NT2/D1 (cell line): ENCODE measurements at regions not wholly inside any gene's neighbourhood (a gene's known extent, or its start where the extent isn't known, plus 50 kb on each side); places are given as distances from the start of the nearest gene placed in this dataset.
"Not testable (repeated sequence)": the region's sequence is repeated elsewhere in the genome, so short reads cannot be mapped to it uniquely, and the experiment has no call there.

Experiments
- DNase-seq: peaks from one replicate; pipeline ENCODE4 v3.0.0-alpha.2; 2011; ENCODE audit warnings: low read depth, low spot score
- H3K27me3 ChIP-seq: 2 replicates; pipeline ENCODE4 v1.6.0; 2011; ENCODE audit warnings: mild to moderate bottlenecking; ENCODE audit not compliant: insufficient read length, insufficient read depth
- H3K36me3 ChIP-seq: 2 replicates; pipeline ENCODE4 v1.6.1; 2011; ENCODE audit warnings: mild to moderate bottlenecking, low read length, mixed read lengths; ENCODE audit not compliant: insufficient read depth, insufficient read length
- H3K4me1 ChIP-seq: 2 replicates; pipeline ENCODE4 v1.5.1; 2011; ENCODE audit not compliant: insufficient read depth, insufficient read length
- H3K4me3 ChIP-seq: 2 replicates; pipeline ENCODE4 v1.5.1; 2011; ENCODE audit warnings: low read depth; ENCODE audit not compliant: insufficient read length
- H3K9ac ChIP-seq: 2 replicates; pipeline ENCODE4 v1.6.0; 2011; ENCODE audit warnings: low read depth; ENCODE audit not compliant: insufficient read length
- H3K9me3 ChIP-seq: 2 replicates; pipeline ENCODE4 v1.5.1; 2011; ENCODE audit warnings: mild to moderate bottlenecking, low read length; ENCODE audit not compliant: insufficient read depth
- SUZ12 ChIP-seq: IDR thresholded peaks from 2 replicates; pipeline ENCODE4 v1.6.1; 2011; ENCODE audit not compliant: insufficient read length, insufficient read depth; ENCODE audit errors: extremely low read depth
- YY1 ChIP-seq: IDR thresholded peaks from 2 replicates; pipeline ENCODE4 v1.6.1; 2011; ENCODE audit not compliant: insufficient read length, insufficient read depth
- ZNF274 ChIP-seq: IDR thresholded peaks from 2 replicates; pipeline ENCODE4 v1.6.1; 2011; ENCODE audit warnings: mild to moderate bottlenecking, low read depth, low read length

DNA sequence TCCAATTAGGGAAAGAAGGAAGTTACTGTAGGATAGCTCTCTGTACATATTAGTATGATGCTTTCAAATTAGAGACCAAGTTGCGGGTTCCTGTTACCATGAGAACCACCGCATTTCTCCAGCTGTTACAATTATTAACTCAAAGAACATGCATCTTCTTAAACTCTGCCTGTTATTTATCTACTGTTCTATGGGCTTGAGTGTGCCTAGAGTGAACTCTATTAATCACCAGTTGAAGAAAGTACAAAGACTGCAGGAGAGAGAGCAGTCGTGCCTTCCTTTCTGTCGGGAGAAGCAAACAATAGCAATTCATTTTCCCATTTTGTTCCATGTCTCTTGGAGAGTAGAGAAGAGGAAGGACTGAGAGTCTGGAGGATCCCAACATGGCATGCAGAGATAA lies 1071.2 kb downstream of the TYW1 start:
- Histone ChIP-seq H3K4me3 (no peak overlapping the region), H3K9me3 (no peaks in the 10 kb centered on the region), H3K27me3 (no peaks in the 10 kb centered on the region), H3K4me1 (no peaks in the 10 kb centered on the region), H3K9ac (no peak overlapping the region), H3K36me3 (no peaks in the 10 kb centered on the region)
- TF ChIP-seq YY1 (no peak), SUZ12 (no peak), ZNF274 (no peak)
- no peak for DNase-seq

- TF ChIP-seq YY1 (no peak), SUZ12 (no peak), ZNF274 (no peak)
- Histone ChIP-seq H3K36me3 (no peaks in the 10 kb centered on the region), H3K4me1 (no peaks in the 10 kb centered on the region), H3K9me3 (no peaks in the 10 kb centered on the region), H3K27me3 (no peaks in the 10 kb centered on the region), H3K4me3 (no peak overlapping the region), H3K9ac (no peak overlapping the region)
- DNase-seq = no peak
These were observed 1074.4 kb downstream of the TYW1 start for GRCh38 chr7:68070992-68071391.

DNA sequence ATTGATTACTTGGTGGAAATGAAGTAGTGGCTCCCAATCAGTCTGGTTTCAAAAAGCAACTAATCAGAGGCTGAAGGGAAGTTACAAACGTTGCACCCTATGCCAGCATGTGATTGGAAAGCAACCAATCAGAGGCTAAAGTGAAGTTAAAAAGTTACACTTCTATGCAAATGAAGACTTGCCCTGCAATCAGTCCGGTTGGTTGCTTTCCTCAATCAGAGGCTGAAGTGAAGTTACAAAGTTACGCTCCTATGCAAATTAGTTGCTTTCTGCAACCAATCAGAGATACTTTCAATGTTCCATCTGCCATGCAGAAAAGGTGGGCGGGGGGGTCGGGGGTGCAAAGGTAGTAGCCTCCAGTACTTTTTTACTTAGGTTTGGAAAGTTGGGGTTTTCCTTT lies 1077.1 kb downstream of the TYW1 start:
- Histone ChIP-seq H3K9ac (no peak overlapping the region), H3K27me3 (no peaks in the 10 kb centered on the region), H3K9me3 (no peaks in the 10 kb centered on the region), H3K4me3 (no peak overlapping the region), H3K36me3 (no peaks in the 10 kb centered on the region), H3K4me1 (no peaks in the 10 kb centered on the region)
- TF ChIP-seq ZNF274 (no peak), SUZ12 (no peak), YY1 (no peak)
- DNase-seq = no peak

GRCh38 chr7:68074242-68074641 lies 1077.6 kb downstream of the TYW1 start:
- no peak overlapping the region for H3K9ac ChIP-seq
- H3K4me3 ChIP-seq = no peak overlapping the region
- H3K27me3 ChIP-seq = no peaks in the 10 kb centered on the region
- TF ChIP-seq ZNF274 = no peak
- H3K4me1 ChIP-seq = no peaks in the 10 kb centered on the region
- no peak for DNase-seq
- H3K9me3 ChIP-seq = no peaks in the 10 kb centered on the region
- no peaks in the 10 kb centered on the region for H3K36me3 ChIP-seq

DNA sequence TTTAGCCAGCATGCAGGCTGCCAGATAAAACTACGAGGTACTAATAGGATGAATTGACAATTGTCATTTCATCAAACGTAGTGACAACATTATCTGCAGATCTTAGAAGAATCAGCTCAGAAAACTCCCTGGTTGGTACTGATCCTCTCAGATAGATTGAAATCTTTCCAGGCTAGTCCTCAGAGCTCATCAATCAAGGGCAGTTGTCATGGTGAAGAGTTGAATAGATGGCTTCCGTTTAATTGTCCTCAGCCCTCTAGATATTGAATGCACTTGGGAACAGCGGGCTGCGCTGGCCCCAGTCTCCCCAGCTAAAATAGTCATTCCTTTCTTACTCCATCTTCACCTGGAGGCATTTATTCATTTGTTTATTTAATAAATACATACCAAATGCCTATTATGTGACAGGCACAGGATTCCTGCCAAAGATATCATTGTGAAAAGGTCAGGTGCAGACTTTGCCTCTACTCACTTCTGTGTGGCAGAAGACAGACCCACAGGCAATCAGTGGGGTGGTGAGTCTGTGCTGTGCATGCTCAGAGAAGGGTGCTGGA lies 1081.6 kb downstream of the TYW1 start:
- peaks cover 31% of the 10 kb centered on the region for H3K9me3 ChIP-seq
- H3K27me3 ChIP-seq = no peaks in the 10 kb centered on the region
- H3K4me3 ChIP-seq = no peak overlapping the region
- no peak overlapping the region for H3K9ac ChIP-seq
- H3K36me3 ChIP-seq = no peaks in the 10 kb centered on the region
- no peaks in the 10 kb centered on the region for H3K4me1 ChIP-seq
- no peak for DNase-seq
- TF ChIP-seq YY1 (no peak), ZNF274 (no peak), SUZ12 (no peak)

DNA sequence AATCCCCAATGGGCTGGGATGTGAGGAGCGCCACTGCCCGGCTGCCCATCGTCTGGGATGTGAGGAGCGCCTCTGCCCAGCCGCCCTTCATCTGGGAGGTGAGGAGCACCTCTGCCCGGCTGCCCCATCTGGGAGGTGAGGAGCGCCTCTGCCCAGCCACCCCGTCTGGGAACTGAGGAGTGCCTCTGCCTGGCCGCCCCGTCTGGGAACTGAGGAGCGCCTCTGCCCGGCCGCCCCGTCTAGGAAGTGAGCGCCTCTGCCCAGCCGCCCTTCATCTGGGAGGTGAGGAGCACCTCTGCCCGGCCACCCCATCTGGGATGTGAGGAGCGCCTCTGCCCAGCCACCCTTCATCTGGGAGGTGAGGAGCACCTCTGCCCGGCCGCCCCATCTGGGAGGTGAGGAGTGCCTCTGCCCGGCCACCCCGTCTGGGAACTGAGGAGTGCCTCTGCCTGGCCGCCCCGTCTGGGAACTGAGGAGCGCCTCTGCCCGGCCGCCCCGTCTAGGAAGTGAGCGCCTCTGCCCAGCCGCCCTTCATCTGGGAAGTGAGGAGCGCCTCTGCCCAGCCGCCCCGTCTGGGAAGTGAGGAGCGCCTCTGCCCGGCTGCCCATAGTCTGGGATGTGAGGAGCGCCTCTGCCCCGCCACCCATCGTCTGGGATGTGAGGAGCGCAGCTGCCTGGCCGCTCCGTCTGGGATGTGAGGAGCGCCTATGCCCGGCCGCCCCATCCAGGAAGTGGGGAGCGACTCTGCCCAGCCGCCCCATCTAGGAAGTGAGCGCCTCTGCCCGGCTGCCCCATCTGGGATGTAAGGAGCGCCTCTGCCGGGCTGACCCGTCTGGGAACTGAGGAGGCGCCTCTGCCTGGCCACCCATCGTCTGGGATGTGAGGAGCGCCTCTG lies 1085.7 kb downstream of the TYW1 start:
- not testable (repeated sequence) for H3K27me3 ChIP-seq, DNase-seq, H3K36me3 ChIP-seq, H3K4me1 ChIP-seq, H3K9ac ChIP-seq, H3K4me3 ChIP-seq
- peaks cover 42% of the 10 kb centered on the region for H3K9me3 ChIP-seq

GRCh38 chr7:68082961-68083657 lies 1086.5 kb downstream of the TYW1 start:
- H3K9me3 ChIP-seq = peaks cover 42% of the 10 kb centered on the region
- DNase-seq, H3K4me3 ChIP-seq, H3K36me3 ChIP-seq, H3K27me3 ChIP-seq, H3K9ac ChIP-seq, H3K4me1 ChIP-seq: not testable (repeated sequence)
